H9 (cell line): ENCODE measurements at regions not wholly inside any gene's neighbourhood (a gene's known extent, or its start where the extent isn't known, plus 50 kb on each side); places are given as distances from the start of the nearest gene placed in this dataset.

ENCODE experiments used
- DNase-seq: peaks from one replicate; pipeline ENCODE4 v3.0.0-alpha.2; 2017
- H2AFZ ChIP-seq: one replicate; pipeline ENCODE4 v1.6.1; 2013; ENCODE audit warnings: mild to moderate bottlenecking, low read length, control low read depth, moderate library complexity
- H2AK5ac ChIP-seq: 2 replicates; pipeline ENCODE4 v1.6.1; 2013; ENCODE audit warnings: low read length, control low read depth, mixed read lengths; ENCODE audit not compliant: insufficient read length
- H2BK120ac ChIP-seq: one replicate; pipeline ENCODE4 v1.6.1; 2013; ENCODE audit warnings: low read depth, mild to moderate bottlenecking, low read length, control low read depth, inconsistent platforms; ENCODE audit not compliant: poor library complexity, severe bottlenecking
- H2BK12ac ChIP-seq: 2 replicates; pipeline ENCODE4 v1.6.1; 2013; ENCODE audit warnings: low read length, control low read depth, mixed read lengths, low read depth; ENCODE audit not compliant: insufficient read length
- H2BK15ac ChIP-seq: 2 replicates; pipeline ENCODE4 v1.6.1; 2013; ENCODE audit warnings: low read depth, low read length, control low read depth
- H2BK20ac ChIP-seq: one replicate; pipeline ENCODE4 v1.6.1; 2013; ENCODE audit warnings: low read depth, mild to moderate bottlenecking, low read length, control low read depth, inconsistent platforms; ENCODE audit not compliant: poor library complexity, severe bottlenecking
- H2BK5ac ChIP-seq: 2 replicates; pipeline ENCODE4 v1.6.1; 2013; ENCODE audit warnings: low read length, control low read depth, mixed read lengths; ENCODE audit not compliant: insufficient read length
- H3K14ac ChIP-seq: 2 replicates; pipeline ENCODE4 v1.6.1; 2013; ENCODE audit warnings: low read length, control low read depth; ENCODE audit not compliant: insufficient read depth
- H3K18ac ChIP-seq: 2 replicates; pipeline ENCODE4 v1.6.1; 2013; ENCODE audit warnings: low read depth, mild to moderate bottlenecking, mixed read lengths, low read length, control low read depth; ENCODE audit not compliant: insufficient read length
- H3K23ac ChIP-seq: 2 replicates; pipeline ENCODE4 v1.6.1; 2013; ENCODE audit warnings: low read length, control low read depth, mixed read lengths, low read depth; ENCODE audit not compliant: insufficient read length
- H3K23me2 ChIP-seq: 2 replicates; pipeline ENCODE4 v1.6.1; 2013; ENCODE audit warnings: low read depth, mild to moderate bottlenecking, mixed read lengths, low read length, control low read depth; ENCODE audit not compliant: insufficient read length, poor library complexity, severe bottlenecking
- H3K27ac ChIP-seq: 2 replicates; pipeline ENCODE4 v1.5.1; 2013; ENCODE audit warnings: low read length, control low read depth, mixed read lengths, low read depth; ENCODE audit not compliant: insufficient read length
- H3K27me3 ChIP-seq: 2 replicates; pipeline ENCODE4 v1.6.1; 2013; ENCODE audit warnings: low read length, control low read depth, inconsistent platforms; ENCODE audit not compliant: insufficient read depth
- H3K4ac ChIP-seq: 2 replicates; pipeline ENCODE4 v1.6.1; 2013; ENCODE audit warnings: low read depth, mild to moderate bottlenecking, control low read depth, inconsistent platforms, low read length, moderate library complexity
- H3K4me1 ChIP-seq: 2 replicates; pipeline ENCODE4 v1.6.1; 2013; ENCODE audit warnings: low read length, control low read depth, inconsistent platforms; ENCODE audit not compliant: insufficient read depth
- H3K4me2 ChIP-seq: 2 replicates; pipeline ENCODE4 v1.6.1; 2013; ENCODE audit warnings: low read length, control low read depth, mixed read lengths; ENCODE audit not compliant: insufficient read length, insufficient read depth
- H3K56ac ChIP-seq: 2 replicates; pipeline ENCODE4 v1.6.1; 2013; ENCODE audit warnings: low read depth, mild to moderate bottlenecking, mixed read lengths, low read length, control low read depth; ENCODE audit not compliant: insufficient read length
- H3K79me1 ChIP-seq: 2 replicates; pipeline ENCODE4 v1.6.1; 2013; ENCODE audit warnings: low read depth, mild to moderate bottlenecking, moderate library complexity, low read length, control low read depth, inconsistent platforms; ENCODE audit not compliant: insufficient read depth, poor library complexity, severe bottlenecking
- H3K79me2 ChIP-seq: 2 replicates; pipeline ENCODE4 v1.6.1; 2013; ENCODE audit warnings: low read length, control low read depth, inconsistent platforms; ENCODE audit not compliant: insufficient read depth
- H3K9ac ChIP-seq: 2 replicates; pipeline ENCODE4 v1.6.1; 2013; ENCODE audit warnings: low read length, control low read depth, mixed read lengths; ENCODE audit not compliant: insufficient read length; ENCODE audit errors: extremely low read depth
- H3K9me3 ChIP-seq: one replicate; pipeline ENCODE4 v1.6.1; 2013; ENCODE audit warnings: low read depth, low read length, inconsistent platforms; ENCODE audit not compliant: control insufficient read depth
- H3T11ph ChIP-seq: one replicate; pipeline ENCODE4 v1.6.1; 2013; ENCODE audit warnings: mild to moderate bottlenecking, low read length, control low read depth, inconsistent platforms
- H4K20me1 ChIP-seq: one replicate; pipeline ENCODE4 v1.6.1; 2013; ENCODE audit not compliant: control insufficient read depth, insufficient read length, insufficient read depth
- H4K5ac ChIP-seq: 2 replicates; pipeline ENCODE4 v1.6.1; 2013; ENCODE audit warnings: low read depth, mild to moderate bottlenecking, mixed read lengths, low read length, control low read depth; ENCODE audit not compliant: insufficient read length
- H4K8ac ChIP-seq: replicated peaks from 2 replicates; pipeline ENCODE4 v1.6.1; 2013; ENCODE audit warnings: low read length, control low read depth, mixed read lengths, low read depth; ENCODE audit not compliant: insufficient read length
- H4K91ac ChIP-seq: 2 replicates; pipeline ENCODE4 v1.6.1; 2013; ENCODE audit warnings: low read depth, mild to moderate bottlenecking, moderate library complexity, mixed read lengths, low read length, control low read depth; ENCODE audit not compliant: insufficient read length
- H3K27ac Mint-ChIP-seq, 3 experiments: 2 replicates in 2 of 3; 3 replicates in 1 of 3; pipeline ENCODE4 v1.8.0; 2020 to 2021; ENCODE audit warnings: mixed read lengths in 3 of 3, mild to moderate bottlenecking in 1 of 3, moderate library complexity in 1 of 3
- H3K27me3 Mint-ChIP-seq: 2 replicates; pipeline ENCODE4 v1.8.0; 2021; ENCODE audit warnings: low read depth, mild to moderate bottlenecking, moderate library complexity, mixed read lengths
- H3K36me3 Mint-ChIP-seq, 3 experiments: 2 replicates in 2 of 3; 3 replicates in 1 of 3; pipeline ENCODE4 v1.8.0; 2020 to 2021; ENCODE audit warnings: low read depth in 3 of 3, mixed read lengths in 3 of 3; ENCODE audit not compliant: insufficient read depth in 1 of 3
- H3K4me1 Mint-ChIP-seq, 2 experiments: 2 replicates each; pipeline ENCODE4 v1.8.0; 2020; ENCODE audit warnings: mixed read lengths in 2 of 2
- H3K4me3 Mint-ChIP-seq, 2 experiments: 2 replicates in 1 of 2; 3 replicates in 1 of 2; pipeline ENCODE4 v1.8.0; 2020 to 2021; ENCODE audit warnings: mild to moderate bottlenecking in 2 of 2, mixed read lengths in 2 of 2, moderate library complexity in 1 of 2
- H3K9me3 Mint-ChIP-seq, 2 experiments: 2 replicates in 1 of 2; 3 replicates in 1 of 2; pipeline ENCODE4 v1.8.0; 2020; ENCODE audit warnings: mild to moderate bottlenecking in 2 of 2, mixed read lengths in 2 of 2, moderate library complexity in 1 of 2
- CTCF ChIP-seq: fragments of 200-600 bp; sonication (generic); conservative IDR thresholded peaks from 3 replicates; pipeline ENCODE4 v1.8.0; 2021; ENCODE audit warnings: antibody characterized with exemption, mild to moderate bottlenecking
- WGBS: extraction: QIAGEN DNeasy Blood & Tissue Kit; methylation state at CpG from one replicate; pipeline ENCODE4 v1.1.7; 2013; ENCODE audit warnings: missing lambda C conversion rate, low lambda C conversion rate, mixed read lengths; ENCODE audit not compliant: insufficient read length; ENCODE audit errors: extremely low coverage; 5-methylcytosine and 5-hydroxymethylcytosine counted together

DNA sequence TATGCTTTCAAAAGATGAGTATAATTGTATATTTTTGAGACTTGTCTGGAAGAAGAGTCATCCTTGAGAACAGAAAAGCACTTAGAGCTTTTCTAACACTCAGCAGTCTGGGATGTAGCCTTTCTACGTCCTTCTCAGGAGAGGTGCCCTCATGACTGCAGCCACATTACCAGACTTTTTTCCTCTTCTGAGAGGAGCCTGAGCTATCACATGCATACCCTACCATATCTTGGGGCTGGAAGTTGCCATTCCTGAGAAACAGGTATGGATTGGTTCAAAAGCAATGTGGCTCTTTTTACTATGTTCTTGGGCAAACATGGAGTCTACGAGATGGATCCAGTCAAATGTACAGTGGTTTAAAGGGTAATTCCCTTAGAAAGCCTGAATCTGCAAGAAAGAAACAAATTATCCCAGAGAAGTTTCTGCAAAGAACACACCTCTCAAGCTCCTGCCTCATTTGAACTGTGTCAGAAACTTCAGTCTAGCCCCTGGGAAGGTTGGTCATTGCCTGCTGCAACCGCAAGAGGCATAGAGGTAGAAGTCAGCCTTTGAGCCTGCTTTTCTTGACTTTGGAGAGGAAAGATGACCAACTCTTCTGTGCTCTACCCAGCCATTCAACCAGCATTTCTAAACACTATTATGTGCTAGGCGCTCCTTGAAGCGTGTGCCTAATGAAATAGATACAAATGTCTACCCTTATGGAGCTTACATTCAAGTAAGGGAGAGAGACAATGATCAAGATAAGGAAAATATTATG is 401.9 kb upstream of the ACTBL2 start:
- no CpG with 5 or more reads among the region's 5 CpGs for WGBS
- H3K27me3 Mint-ChIP-seq, result no peaks in the 10 kb centered on the region
- Histone ChIP-seq H2AFZ (no peak overlapping the region), H2BK12ac (no peak overlapping the region), H3K14ac (no peak overlapping the region), H2BK120ac (no peak overlapping the region), H4K8ac (no peak overlapping the region), H3K79me2 (no peaks in the 10 kb centered on the region), H4K91ac (no peak overlapping the region), H3K27ac (no peak overlapping the region), H3T11ph (no peak overlapping the region), H3K56ac (no peak overlapping the region), H2BK20ac (no peak overlapping the region), H3K23ac (no peak overlapping the region), H2BK15ac (no peak overlapping the region), H3K9me3 (no peaks in the 10 kb centered on the region), H3K27me3 (no peaks in the 10 kb centered on the region), H3K9ac (no peak overlapping the region), H3K4me1 (peaks cover 5% of the 10 kb centered on the region; the same call in 1 of the 2 replicates), H3K18ac (no peak overlapping the region), H3K23me2 (no peaks in the 10 kb centered on the region), H4K5ac (no peak overlapping the region), H3K4ac (no peak overlapping the region), H3K79me1 (no peaks in the 10 kb centered on the region), H3K4me2 (no peak overlapping the region), H4K20me1 (no peaks in the 10 kb centered on the region), H2AK5ac (no peak overlapping the region), H2BK5ac (no peak overlapping the region)
- H3K4me3 Mint-ChIP-seq, result no peak overlapping the region
- no peaks in the 10 kb centered on the region for H3K36me3 Mint-ChIP-seq
- H3K27ac Mint-ChIP-seq, result no peak overlapping the region; a peak in 1 of 7 replicates
- peaks cover 14 to 17% of the 10 kb centered on the region in 2 experiments for H3K4me1 Mint-ChIP-seq
- no peak for TF ChIP-seq CTCF
- H3K9me3 Mint-ChIP-seq, result no peaks in the 10 kb centered on the region
- DNase-seq, result no peak
